ENCODE measurements at regions not wholly inside any gene's neighbourhood (a gene's known extent, or its start where the extent isn't known, plus 50 kb on each side); places are given as distances from the start of the nearest gene placed in this dataset.
A peak's percentile ranks its signal among the peaks of the same experiment; 100 is the strongest.

DNA sequence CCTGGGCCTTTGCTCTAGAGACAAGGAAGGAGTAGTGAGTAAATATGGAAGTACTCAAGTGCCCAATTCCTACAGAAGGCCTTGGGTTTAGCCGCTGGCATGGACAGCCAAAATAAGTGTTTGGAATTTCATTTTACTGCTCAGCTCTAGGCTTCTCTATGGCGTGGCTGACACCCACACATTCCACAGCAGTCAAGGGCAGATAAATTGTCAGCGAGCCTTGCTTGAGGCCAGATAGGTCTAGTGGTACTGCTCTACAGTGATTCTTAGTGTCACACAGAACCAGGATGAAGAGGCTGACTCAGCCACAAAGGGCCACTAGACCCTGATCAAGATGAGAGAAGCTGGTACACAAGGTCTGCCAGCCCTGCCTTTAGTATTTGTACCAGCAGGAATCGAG is 111.0 kb upstream of the NFIB start:
- Histone ChIP-seq H3K23ac (ENCODE audit: insufficient read length) (no peak overlapping the region), H3K9me3 (ENCODE audit: insufficient read depth in 2 of 2, low read depth in 1 of 2, low read length in 1 of 2) (no peaks in the 10 kb centered on the region), H3K14ac (ENCODE audit: insufficient read length) (no peak overlapping the region), H2BK120ac (replicated peaks; ENCODE audit: low read depth, low read length) (no peak overlapping the region), H3K56ac (replicated peaks; ENCODE audit: insufficient read length, low read depth, low read length) (no peak overlapping the region), H3K4ac (replicated peaks; ENCODE audit: insufficient read length, low read depth, low read length) (no peak overlapping the region), H3K23me2 (ENCODE audit: low read depth, low read length) (no peaks in the 10 kb centered on the region), H3K36me3 (ENCODE audit: control insufficient read depth in 2 of 4, insufficient read depth in 4 of 4, low read length in 3 of 4) (no peaks in the 10 kb centered on the region), H3K9ac (replicated peaks in 1 of 4; ENCODE audit: extremely low read depth in 1 of 4, low read depth in 3 of 4, low read length in 3 of 4) (no peak overlapping the region; a peak in 1 of 7 replicates), H2BK20ac (ENCODE audit: low read length) (0 out of 2 replicates have a peak overlapping the region, but pooled peaks have one; percentile 13), H3K18ac (ENCODE audit: extremely low read depth, low read length) (no peak overlapping the region; the same call in 1 of the 2 replicates), H3K27me3 (replicated peaks in 1 of 4; ENCODE audit: control insufficient read depth in 3 of 4, extremely low read depth in 1 of 4, insufficient read depth in 3 of 4, low read length in 3 of 4) (no peaks in the 10 kb centered on the region), H4K91ac (replicated peaks; ENCODE audit: insufficient read length, low read length) (no peak overlapping the region), H3K79me2 (ENCODE audit: control insufficient read depth in 1 of 2, insufficient read depth in 2 of 2, low read length in 2 of 2) (no peaks in the 10 kb centered on the region), H2BK12ac (ENCODE audit: low read depth, low read length) (peak overlapping the region; percentile 93), H3K4me1 (replicated peaks in 1 of 4; ENCODE audit: control insufficient read depth in 3 of 4, insufficient read depth in 4 of 4, low read length in 3 of 4) (peaks cover 4 to 22% (median 14%) of the 10 kb centered on the region in 4 experiments), H2AFZ (ENCODE audit: low read length) (peak overlapping the region; percentile 36; the same call in 1 of the 2 replicates), H4K8ac (ENCODE audit: extremely low read depth, insufficient read depth, low read length) (no peak overlapping the region), H3K4me2 (ENCODE audit: insufficient read depth in 1 of 2, low read depth in 2 of 2, low read length in 2 of 2) (0 out of 4 replicates have a peak overlapping the region, but pooled peaks of 1 of the 2 experiments have one; percentile 19), H3K27ac (ENCODE audit: low read depth, low read length) (no peak overlapping the region), H2AK5ac (ENCODE audit: low read depth, low read length) (no peak overlapping the region), H4K20me1 (replicated peaks in 1 of 2; ENCODE audit: control insufficient read depth in 1 of 2, insufficient read depth in 2 of 2, low read length in 2 of 2) (no peaks in the 10 kb centered on the region), H3K79me1 (ENCODE audit: low read depth, low read length) (no peaks in the 10 kb centered on the region), H2BK5ac (ENCODE audit: low read depth, low read length) (peak overlapping the region; percentile 36; the same call in 1 of the 2 replicates), H3K4me3 (ENCODE audit: extremely low read depth in 1 of 4, insufficient read depth in 2 of 4, low read depth in 3 of 4, low read length in 4 of 4) (no peak overlapping the region), H4K5ac (ENCODE audit: insufficient read length, low read depth, low read length) (no peak overlapping the region), H2BK15ac (ENCODE audit: low read length) (peak overlapping the region; percentile 10; the same call in 1 of the 2 replicates)
- 86% methylated on average over 4 of the region's 4 CpGs; no CpG with 5 or more reads in 1 of the 2 experiments for WGBS, 2 experiments (ENCODE audit: extremely low coverage in 1 of 2, insufficient coverage in 1 of 2, insufficient read length in 1 of 2, insufficient replicate concordance in 2 of 2, low coverage in 1 of 2, low lambda C conversion rate in 2 of 2, missing lambda C conversion rate in 1 of 2)
- DNase-seq (ENCODE audit: low read depth in 1 of 2, low spot score in 2 of 2) (no peak), FAIRE-seq (no peak)
- TF ChIP-seq RBBP5 (IDR thresholded peaks at IDR 0.05; ENCODE audit: borderline replicate concordance, low read depth, low read length) (0 out of 2 replicates have a peak, but pooled peaks have one; percentile 7), RXRA (IDR thresholded peaks at IDR 0.05; ENCODE audit: insufficient read depth, low read depth, low read length) (no peak), CHD2 (IDR thresholded peaks at IDR 0.05; ENCODE audit: low read length) (no peak), SP4 (IDR thresholded peaks at IDR 0.05; ENCODE audit: low read length) (no peak)
- TF ChIP-seq, protein P1, sequence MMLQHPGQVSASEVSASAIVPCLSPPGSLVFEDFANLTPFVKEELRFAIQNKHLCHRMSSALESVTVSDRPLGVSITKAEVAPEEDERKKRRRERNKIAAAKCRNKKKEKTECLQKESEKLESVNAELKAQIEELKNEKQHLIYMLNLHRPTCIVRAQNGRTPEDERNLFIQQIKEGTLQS (IDR thresholded peaks at IDR 0.05; ENCODE audit: insufficient read depth, low read depth, low read length): no peak
- ChIA-PET POLR2A (ENCODE audit: partially characterized antibody) (no interaction called here), CTCF (ENCODE audit: partially characterized antibody) (interaction anchor here (1.0 to 7.3 kb wide), 5 partner anchors 9 to 1391 kb away, joined by 3 to 85 read pairs (median 3); no protein-coding TSS in a partner anchor)
